ENCODE measurements at regions not wholly inside any gene's neighbourhood (a gene's known extent, or its start where the extent isn't known, plus 50 kb on each side); places are given as distances from the start of the nearest gene placed in this dataset.

GRCh38 chr2:2823061-2823753 is 492.1 kb upstream of the MYT1L start:
- no peaks in the 10 kb centered on the region for H3K79me2 ChIP-seq (ENCODE audit: control insufficient read depth, insufficient read depth, low read length)
- Mint-ChIP-seq H3K9me3 (ENCODE audit: insufficient read depth) (peaks cover 8% of the 10 kb centered on the region), H3K27me3 (peaks cover 9% of the 10 kb centered on the region), H3K4me3 (no peak overlapping the region), H3K27ac (no peak overlapping the region), H3K4me1 (no peaks in the 10 kb centered on the region)
- CTCF ChIA-PET, result no interaction called here
- 50% methylated on average over 2 of the region's 3 CpGs for WGBS (ENCODE audit: insufficient coverage)
- no peak overlapping the region for H3K27ac ChIP-seq (ENCODE audit: low read length in 2 of 2)
- no peak for DNase-seq
- no peaks in the 10 kb centered on the region for H3K36me3 ChIP-seq (replicated peaks in 1 of 2; ENCODE audit: control extremely low read depth in 1 of 2, control insufficient read depth in 1 of 2, extremely low read depth in 1 of 2, insufficient read depth in 2 of 2, low read length in 1 of 2)
- H4K20me1 ChIP-seq (ENCODE audit: control insufficient read depth, insufficient read depth, low read length, poor library complexity, severe bottlenecking), result no peaks in the 10 kb centered on the region
- no peak for ATAC-seq (ENCODE audit: low read depth)
- no peak overlapping the region for H3K4me2 ChIP-seq (replicated peaks; ENCODE audit: low read depth, low read length, poor library complexity, severe bottlenecking)
- H3K9ac ChIP-seq (ENCODE audit: low read length), result no peak overlapping the region
- H3K4me3 ChIP-seq (ENCODE audit: control extremely low read depth in 1 of 5, extremely low read depth in 1 of 5, insufficient read depth in 1 of 5, low read depth in 2 of 5, low read length in 4 of 5), result no peak overlapping the region
- no peaks in the 10 kb centered on the region for H3K4me1 ChIP-seq (ENCODE audit: control insufficient read depth in 2 of 2, insufficient read depth in 2 of 2, low read length in 2 of 2)
- POLR2A ChIA-PET, result no interaction called here
- intact Hi-C loops (cut with micrococcal nuclease), result no loop called here
- H3K27me3 ChIP-seq (replicated peaks in 1 of 4; ENCODE audit: control extremely low read depth in 1 of 4, control insufficient read depth in 3 of 4, insufficient read depth in 4 of 4, low read length in 3 of 4), result no peaks in the 10 kb centered on the region
- no peak for TF ChIP-seq EZH2 (IDR thresholded peaks at IDR 0.05; ENCODE audit: borderline replicate concordance, insufficient read depth, low read depth, low read length, poor library complexity, severe bottlenecking)
- TF ChIP-seq, protein P1, sequence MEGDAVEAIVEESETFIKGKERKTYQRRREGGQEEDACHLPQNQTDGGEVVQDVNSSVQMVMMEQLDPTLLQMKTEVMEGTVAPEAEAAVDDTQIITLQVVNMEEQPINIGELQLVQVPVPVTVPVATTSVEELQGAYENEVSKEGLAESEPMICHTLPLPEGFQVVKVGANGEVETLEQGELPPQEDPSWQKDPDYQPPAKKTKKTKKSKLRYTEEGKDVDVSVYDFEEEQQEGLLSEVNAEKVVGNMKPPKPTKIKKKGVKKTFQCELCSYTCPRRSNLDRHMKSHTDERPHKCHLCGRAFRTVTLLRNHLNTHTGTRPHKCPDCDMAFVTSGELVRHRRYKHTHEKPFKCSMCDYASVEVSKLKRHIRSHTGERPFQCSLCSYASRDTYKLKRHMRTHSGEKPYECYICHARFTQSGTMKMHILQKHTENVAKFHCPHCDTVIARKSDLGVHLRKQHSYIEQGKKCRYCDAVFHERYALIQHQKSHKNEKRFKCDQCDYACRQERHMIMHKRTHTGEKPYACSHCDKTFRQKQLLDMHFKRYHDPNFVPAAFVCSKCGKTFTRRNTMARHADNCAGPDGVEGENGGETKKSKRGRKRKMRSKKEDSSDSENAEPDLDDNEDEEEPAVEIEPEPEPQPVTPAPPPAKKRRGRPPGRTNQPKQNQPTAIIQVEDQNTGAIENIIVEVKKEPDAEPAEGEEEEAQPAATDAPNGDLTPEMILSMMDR (IDR thresholded peaks at IDR 0.05), result no peak
- no peak overlapping the region for H2AFZ ChIP-seq (ENCODE audit: insufficient read depth, low read depth, low read length, poor library complexity, severe bottlenecking)
- H3K9me3 ChIP-seq (ENCODE audit: control extremely low read depth in 1 of 3, control insufficient read depth in 2 of 3, insufficient read depth in 1 of 3, low read length in 2 of 3), result peaks cover 0 to 14% (median 6%) of the 10 kb centered on the region in 3 donors

DNA sequence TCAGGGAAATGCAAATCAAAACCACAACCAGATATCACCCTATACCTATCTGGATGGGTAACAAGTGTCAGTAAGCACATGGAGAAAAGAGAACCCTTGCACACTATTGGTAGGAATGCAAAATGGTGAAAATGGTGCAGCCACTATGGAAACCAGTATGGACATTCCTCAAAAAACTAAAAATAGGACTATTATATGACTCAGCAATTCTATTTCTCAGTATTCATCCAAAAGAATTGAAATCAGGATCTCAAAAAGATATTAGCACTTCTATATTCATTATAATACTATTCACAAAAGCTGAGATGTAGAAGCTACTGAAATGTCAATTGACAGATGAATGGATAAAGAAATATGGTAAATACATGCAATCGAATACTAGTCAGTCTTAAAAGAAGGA is 491.1 kb upstream of the MYT1L start:
- no peak overlapping the region for H2AFZ ChIP-seq (ENCODE audit: insufficient read depth, low read depth, low read length, poor library complexity, severe bottlenecking)
- Mint-ChIP-seq H3K27me3 (peaks cover 9% of the 10 kb centered on the region), H3K4me1 (no peaks in the 10 kb centered on the region), H3K4me3 (no peak overlapping the region), H3K9me3 (ENCODE audit: insufficient read depth) (peaks cover 8% of the 10 kb centered on the region), H3K27ac (no peak overlapping the region)
- no peak overlapping the region for H3K4me2 ChIP-seq (replicated peaks; ENCODE audit: low read depth, low read length, poor library complexity, severe bottlenecking)
- H3K4me1 ChIP-seq (ENCODE audit: control insufficient read depth in 2 of 2, insufficient read depth in 2 of 2, low read length in 2 of 2), result no peaks in the 10 kb centered on the region
- H3K36me3 ChIP-seq (replicated peaks in 1 of 2; ENCODE audit: control extremely low read depth in 1 of 2, control insufficient read depth in 1 of 2, extremely low read depth in 1 of 2, insufficient read depth in 2 of 2, low read length in 1 of 2), result no peaks in the 10 kb centered on the region
- no peak for ATAC-seq (ENCODE audit: low read depth)
- CTCF ChIA-PET, result no interaction called here
- H3K27ac ChIP-seq (ENCODE audit: low read length in 2 of 2), result no peak overlapping the region
- no peak for DNase-seq
- no peak for TF ChIP-seq EZH2 (IDR thresholded peaks at IDR 0.05; ENCODE audit: borderline replicate concordance, insufficient read depth, low read depth, low read length, poor library complexity, severe bottlenecking)
- TF ChIP-seq, protein P1 (IDR thresholded peaks at IDR 0.05), result no peak
- no peaks in the 10 kb centered on the region for H3K27me3 ChIP-seq (replicated peaks in 1 of 4; ENCODE audit: control extremely low read depth in 1 of 4, control insufficient read depth in 3 of 4, insufficient read depth in 4 of 4, low read length in 3 of 4)
- no peaks in the 10 kb centered on the region for H3K79me2 ChIP-seq (ENCODE audit: control insufficient read depth, insufficient read depth, low read length)
- H4K20me1 ChIP-seq (ENCODE audit: control insufficient read depth, insufficient read depth, low read length, poor library complexity, severe bottlenecking), result no peaks in the 10 kb centered on the region
- H3K9ac ChIP-seq (ENCODE audit: low read length), result no peak overlapping the region
- intact Hi-C loops (cut with micrococcal nuclease), result no loop called here
- H3K9me3 ChIP-seq (ENCODE audit: control extremely low read depth in 1 of 3, control insufficient read depth in 2 of 3, insufficient read depth in 1 of 3, low read length in 2 of 3), result peaks cover 0 to 14% (median 6%) of the 10 kb centered on the region in 3 donors
- POLR2A ChIA-PET, result no interaction called here
- WGBS (ENCODE audit: insufficient coverage), result 100% methylated on average over 1 of the region's 1 CpG
- no peak overlapping the region for H3K4me3 ChIP-seq (ENCODE audit: control extremely low read depth in 1 of 5, extremely low read depth in 1 of 5, insufficient read depth in 1 of 5, low read depth in 2 of 5, low read length in 4 of 5)
